COR-L47 (cell line): ENCODE measurements at regions not wholly inside any gene's neighbourhood (a gene's known extent, or its start where the extent isn't known, plus 50 kb on each side); places are given as distances from the start of the nearest gene placed in this dataset.

Experiments
- DNase-seq: peaks from one replicate; lab custom pipeline; 2025; lab: John Stamatoyannopoulos, UW

DNA sequence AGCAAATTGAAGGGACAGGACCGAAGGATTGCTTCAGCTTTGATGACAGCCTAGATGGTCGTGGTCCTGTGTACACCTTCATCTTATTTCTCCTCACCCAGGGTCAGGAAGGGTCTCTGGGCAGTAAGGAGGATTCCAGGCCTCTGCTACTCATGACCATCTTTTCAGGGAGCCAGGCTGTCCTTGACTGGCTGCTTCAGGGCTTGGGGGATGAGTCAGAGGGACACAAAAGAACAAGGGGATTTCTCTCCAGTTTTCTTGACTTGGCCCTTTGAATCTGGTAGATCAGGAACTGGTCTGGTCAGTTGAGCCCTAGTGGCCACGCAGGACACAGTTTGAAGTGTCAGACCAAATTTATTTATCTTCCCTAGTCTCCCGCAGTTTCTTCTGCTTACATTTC lies 402.1 kb upstream of the CHD6 start:
- no peak for DNase-seq

- no peak for DNase-seq
These were observed 400.8 kb upstream of the CHD6 start for GRCh38 chr20:42018979-42019378.

GRCh38 chr20:42010090-42010489 lies 391.9 kb upstream of the CHD6 start:
- DNase-seq, result no peak

- DNase-seq, result no peak
These were observed 389.1 kb upstream of the CHD6 start for GRCh38 chr20:42007251-42007650.

DNA sequence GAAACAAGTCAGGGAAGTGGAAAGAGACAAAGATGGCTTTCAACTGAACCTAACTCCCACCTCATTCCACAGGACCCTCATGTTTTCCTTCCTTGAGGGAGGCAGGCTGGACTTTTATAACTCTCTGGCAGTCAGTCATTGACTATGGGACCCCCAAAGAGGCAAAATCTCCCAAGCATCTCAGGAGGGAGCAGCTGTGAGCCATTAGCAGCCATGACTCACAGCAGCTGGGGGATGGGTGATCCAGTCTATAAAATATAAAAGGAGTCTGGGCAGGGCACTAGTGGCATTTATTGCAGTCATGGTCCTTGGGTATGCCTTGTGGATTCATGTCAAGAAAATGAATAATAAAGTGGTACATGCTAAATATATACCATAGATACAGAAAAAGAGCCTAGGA lies 387.0 kb upstream of the CHD6 start:
- DNase-seq, result no peak

GRCh38 chr20:42003380-42003779 lies 385.2 kb upstream of the CHD6 start:
- DNase-seq, result no peak

- DNase-seq, result no peak
These were observed 380.6 kb upstream of the CHD6 start for GRCh38 chr20:41998539-41999341.

DNA sequence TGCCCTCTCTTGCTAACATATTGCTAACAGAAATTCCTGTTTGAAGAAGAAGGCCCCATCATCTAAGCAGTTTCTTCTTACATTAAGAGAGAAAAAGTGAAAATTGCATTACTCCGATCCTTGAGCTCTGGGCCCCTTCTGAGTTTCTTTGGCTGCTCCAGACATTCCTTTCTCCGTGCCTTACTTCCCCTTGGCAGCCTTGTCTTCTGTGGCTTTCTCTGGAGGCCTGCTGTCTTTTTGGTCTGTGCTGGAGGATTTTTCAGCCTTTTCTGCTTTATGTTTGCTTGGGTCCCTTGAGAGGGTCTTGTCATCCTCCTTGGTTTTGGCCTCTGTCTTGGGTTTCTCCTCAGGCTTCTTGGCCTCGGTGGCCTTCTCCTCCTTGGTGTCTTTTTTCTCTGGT lies 378.8 kb upstream of the CHD6 start:
- DNase-seq, result no peak

DNA sequence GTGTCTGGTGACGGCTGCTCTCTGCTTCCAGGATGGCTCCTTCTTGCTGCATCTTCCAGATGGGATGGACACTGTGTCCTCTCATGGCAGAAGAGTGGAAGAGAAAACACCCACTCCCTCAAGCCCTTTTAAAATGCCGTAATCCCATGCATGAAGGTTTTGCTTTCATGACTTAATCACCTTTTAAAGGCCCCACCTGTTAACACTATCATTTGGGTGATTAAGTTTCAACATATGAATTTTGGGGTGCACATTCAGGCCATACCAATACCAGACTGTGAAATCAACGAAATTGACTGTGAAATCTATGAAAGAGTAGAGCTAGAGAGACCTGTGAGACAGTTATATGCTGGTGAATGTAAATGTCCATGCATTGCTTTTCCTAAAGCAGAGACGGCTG lies 374.3 kb upstream of the CHD6 start:
- no peak for DNase-seq

GRCh38 chr20:41991412-41991811 lies 373.2 kb upstream of the CHD6 start:
- no peak for DNase-seq

- DNase-seq, result peak; percentile 1
These were observed 371.9 kb upstream of the CHD6 start for GRCh38 chr20:41989935-41990635.

GRCh38 chr20:41989039-41989679 lies 371.0 kb upstream of the CHD6 start:
- DNase-seq, result no peak

DNA sequence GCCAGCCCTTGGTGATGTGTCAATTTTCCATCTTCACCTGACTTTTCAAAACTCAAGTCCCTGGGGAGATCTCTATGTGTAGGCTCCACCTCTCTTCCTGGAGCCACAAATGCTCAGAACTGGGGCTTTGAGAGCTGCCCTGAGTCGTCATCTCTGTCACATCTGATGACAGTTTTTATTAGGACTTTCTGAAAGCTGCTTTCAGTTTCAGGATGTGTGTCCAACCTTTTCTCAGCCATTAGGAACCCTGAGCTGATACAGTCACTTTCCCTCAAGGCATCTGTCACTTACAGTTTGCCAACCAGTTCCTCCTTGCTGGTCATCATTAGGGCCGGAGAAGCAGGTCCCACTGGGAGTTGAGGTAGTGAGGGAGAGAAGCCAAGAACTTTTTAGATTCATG lies 365.9 kb upstream of the CHD6 start:
- DNase-seq, result no peak

DNA sequence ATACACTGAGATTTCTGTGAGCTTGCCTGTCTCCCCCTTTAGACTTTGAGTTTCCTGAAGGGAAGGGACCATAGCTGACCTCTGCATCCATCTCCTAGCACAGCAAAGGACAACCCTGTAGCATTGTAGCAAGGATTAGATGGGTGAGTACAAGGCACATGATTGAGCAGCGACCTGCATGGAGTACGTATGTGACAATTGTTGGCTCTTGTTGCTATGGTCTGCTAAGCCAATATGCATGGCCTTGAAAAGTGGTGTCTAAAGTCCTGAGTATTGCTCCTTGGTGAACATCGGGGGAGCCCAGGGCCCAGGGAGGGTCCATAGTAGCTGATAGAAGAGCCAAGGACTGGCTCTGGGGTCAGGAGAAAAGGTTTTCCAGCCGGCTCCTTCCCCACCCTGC lies 365.0 kb upstream of the CHD6 start:
- DNase-seq, result no peak

DNA sequence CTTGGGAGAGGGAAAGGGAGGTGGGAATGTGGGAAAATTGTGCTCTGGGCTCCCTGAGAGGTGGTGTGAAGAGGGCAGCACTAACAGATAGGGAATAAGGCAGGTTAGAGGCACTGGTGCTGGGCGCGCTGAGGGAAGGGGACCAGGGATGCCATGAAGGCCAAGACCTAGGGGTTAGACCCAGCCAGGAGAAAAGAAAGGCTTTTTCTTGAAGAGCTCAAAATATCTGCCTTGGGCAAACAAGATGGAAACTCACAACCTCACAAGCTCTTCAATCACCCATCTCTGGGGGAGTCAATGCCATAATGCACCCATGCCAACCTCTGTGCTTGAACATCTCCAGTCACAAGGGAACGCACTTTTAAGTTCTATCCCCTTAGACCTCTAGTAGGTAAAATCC lies 363.6 kb upstream of the CHD6 start:
- no peak for DNase-seq

DNA sequence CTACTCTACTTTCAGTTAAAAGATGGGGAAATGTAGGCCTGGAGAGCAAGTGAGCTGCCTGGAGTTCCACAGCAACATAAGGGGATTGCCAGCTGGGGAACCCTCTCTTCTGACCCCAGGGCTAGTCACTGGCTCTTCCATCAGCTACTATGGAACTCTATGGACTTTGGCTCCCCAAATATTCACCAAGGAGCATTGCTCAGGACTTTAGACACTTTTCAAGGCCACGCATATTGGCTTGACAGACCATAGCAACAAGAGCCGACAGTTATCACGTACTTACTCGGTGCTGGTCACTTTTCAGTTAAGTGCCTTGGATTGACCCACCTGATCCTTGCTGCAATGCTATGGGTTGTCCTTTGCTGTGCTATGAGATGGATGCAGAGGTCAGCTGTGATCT lies 360.7 kb upstream of the CHD6 start:
- DNase-seq, result no peak

- no peak for DNase-seq
These were observed 360.1 kb upstream of the CHD6 start for GRCh38 chr20:41978246-41978790.

DNA sequence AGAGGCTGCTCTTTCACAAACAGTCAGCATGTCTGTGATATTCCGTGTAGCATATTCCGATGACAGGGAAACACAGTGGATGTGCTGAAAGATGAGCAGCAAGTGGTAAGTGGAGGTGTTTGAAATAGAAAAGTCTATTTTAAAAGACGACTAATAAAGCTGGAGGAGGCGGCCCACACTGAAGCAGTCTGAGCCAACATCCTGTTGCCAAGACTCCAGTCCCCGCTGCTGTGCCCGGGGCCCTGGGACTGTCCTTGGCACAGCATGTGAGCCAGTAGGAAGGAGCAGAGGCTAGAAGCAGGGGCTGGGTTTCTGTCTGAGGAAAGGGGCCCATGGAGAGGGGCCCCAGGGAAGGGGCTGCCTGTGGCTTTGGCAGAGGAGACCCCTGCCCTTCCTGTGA lies 351.5 kb upstream of the CHD6 start:
- DNase-seq, result no peak

DNA sequence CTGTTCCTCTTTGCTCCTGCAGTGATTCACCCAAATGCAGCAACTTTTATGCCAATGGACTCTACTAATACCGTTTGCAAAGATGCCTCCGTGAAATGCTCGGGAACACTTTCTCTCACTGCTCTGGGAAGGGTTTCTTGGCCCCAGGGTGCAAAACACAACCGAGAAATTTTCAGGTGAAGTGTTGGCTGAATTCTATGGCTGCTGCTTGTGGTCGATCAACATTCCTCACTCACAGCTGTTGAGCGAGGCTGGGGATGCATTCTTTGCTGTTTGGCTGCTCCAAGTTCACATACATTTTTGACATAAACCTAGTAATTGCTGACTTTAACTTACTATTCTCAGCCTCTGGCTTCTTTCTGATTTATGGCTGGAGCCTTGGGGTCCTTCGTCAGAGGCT lies 342.0 kb upstream of the CHD6 start:
- DNase-seq, result no peak

- DNase-seq, result no peak
These were observed 340.2 kb upstream of the CHD6 start for GRCh38 chr20:41958391-41958790.

DNA sequence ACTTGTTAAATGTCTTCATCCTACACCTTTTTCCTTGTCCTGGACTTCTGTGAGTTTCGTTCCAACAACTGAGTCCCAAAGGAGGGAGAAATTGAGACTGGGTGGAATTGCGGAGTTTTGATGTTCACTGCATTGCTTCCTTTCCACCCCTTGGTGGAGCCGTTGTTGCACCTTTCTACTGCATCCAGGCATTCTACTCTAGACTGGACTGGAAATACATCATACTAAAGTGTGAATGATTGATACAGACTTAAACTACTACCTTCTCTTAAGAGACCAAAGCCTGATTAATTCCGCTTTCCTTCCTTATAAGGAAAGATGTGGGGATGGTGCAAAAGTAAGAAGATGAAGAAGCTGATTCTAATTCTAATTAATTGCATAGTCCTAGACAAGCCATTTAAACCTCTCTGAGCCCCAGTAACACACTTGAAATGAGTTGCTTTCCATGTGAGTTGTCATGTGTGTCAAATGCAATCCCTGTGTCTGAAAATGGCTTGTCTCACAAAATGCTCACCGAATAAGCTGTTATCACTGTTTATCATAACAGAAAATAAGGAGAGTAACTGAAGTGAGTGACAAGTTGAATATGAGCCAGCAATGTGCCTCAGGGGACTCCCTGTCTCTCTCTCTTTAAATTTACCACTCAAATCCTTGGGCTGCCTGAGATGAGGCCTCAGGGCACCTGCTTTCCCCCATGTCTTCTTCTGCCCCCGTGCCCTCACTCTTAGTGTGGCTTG lies 338.3 kb upstream of the CHD6 start:
- DNase-seq, result peak; percentile 33

GRCh38 chr20:41952166-41952565 lies 334.0 kb upstream of the CHD6 start:
- no peak for DNase-seq
